Hepatocyte (in vitro differentiated cells): ENCODE measurements at regions not wholly inside any gene's neighbourhood (a gene's known extent, or its start where the extent isn't known, plus 50 kb on each side); places are given as distances from the start of the nearest gene placed in this dataset.

Experiments
- CTCF ChIP-seq: fragments of 200-600 bp; sonication (generic); IDR thresholded peaks from 2 replicates; pipeline ENCODE4 v1.5.1; 2016; ENCODE audit warnings: antibody characterized with exemption, mild to moderate bottlenecking; ENCODE audit not compliant: poor library complexity
- EZH2 ChIP-seq: fragments of 200-600 bp; sonication (generic); IDR thresholded peaks from 2 replicates; pipeline ENCODE4 v1.6.1; 2016; ENCODE audit warnings: antibody characterized with exemption, mild to moderate bottlenecking, borderline replicate concordance
- EZH2phosphoT487 ChIP-seq: fragments of 200-600 bp; sonication (generic); IDR thresholded peaks from one replicate; pipeline ENCODE4 v1.6.1; 2018; ENCODE audit warnings: antibody characterized with exemption, mild to moderate bottlenecking, low read depth, moderate library complexity; ENCODE audit not compliant: unreplicated experiment, severe bottlenecking

- TF ChIP-seq CTCF (no peak), EZH2 (no peak), EZH2phosphoT487 (no peak)
Measured at GRCh38 chr2:155315768-155316167, 617.3 kb downstream of the KCNJ3 start.
